OCI-M2 (cell line): ENCODE measurements at regions not wholly inside any gene's neighbourhood (a gene's known extent, or its start where the extent isn't known, plus 50 kb on each side); places are given as distances from the start of the nearest gene placed in this dataset.
"Not testable (repeated sequence)": the region's sequence is repeated elsewhere in the genome, so short reads cannot be mapped to it uniquely, and the experiment has no call there.

Experiments used
- DNase-seq: peaks from one replicate; lab custom pipeline; 2025; ENCODE audit not compliant: unreplicated experiment; lab: John Stamatoyannopoulos, UW

DNA sequence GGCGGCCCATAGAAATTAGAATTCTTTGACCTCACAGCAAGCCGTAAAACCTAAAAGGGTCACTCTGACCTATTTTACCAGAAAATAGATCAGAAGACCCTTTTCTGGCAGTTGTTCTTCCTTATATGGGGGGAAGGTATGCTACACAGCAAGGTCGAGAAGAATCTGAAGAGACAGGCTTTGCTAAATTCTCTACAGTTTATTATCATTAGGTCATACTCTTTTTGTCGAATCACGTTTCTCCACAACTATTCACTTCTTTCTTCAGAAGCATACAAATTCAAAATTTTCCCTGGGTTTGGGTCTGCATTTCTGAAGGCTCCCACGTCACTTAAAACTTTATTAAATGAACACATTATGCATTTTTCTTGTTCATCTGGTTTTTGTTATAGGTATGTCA lies 229.5 kb upstream of the GRM7 start:
- no peak for DNase-seq

- no peak for DNase-seq
Measured at GRCh38 chr3:6640907-6641306, 220.0 kb upstream of the GRM7 start.

GRCh38 chr3:6644070-6644929 lies 216.6 kb upstream of the GRM7 start:
- DNase-seq = no peak

DNA sequence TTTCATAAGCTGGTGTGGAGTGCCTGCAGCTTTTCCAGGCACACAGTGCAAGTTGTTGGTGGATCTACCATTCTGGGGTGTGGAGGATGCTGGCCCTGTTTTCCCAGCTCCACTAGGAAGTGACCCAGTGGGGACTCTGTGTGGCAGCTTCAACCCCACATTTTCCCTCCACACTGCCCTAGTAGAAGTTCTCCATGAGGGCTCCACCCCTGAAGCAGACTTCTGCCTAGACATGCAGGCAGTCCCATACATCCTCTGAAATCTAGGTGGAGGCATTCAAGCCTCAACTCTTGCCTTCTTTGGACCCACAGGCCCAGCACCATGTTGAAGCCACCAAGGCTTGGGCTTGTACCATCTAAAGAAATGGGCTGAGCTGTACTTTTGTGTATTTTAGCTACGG lies 206.2 kb upstream of the GRM7 start:
- DNase-seq = no peak

DNA sequence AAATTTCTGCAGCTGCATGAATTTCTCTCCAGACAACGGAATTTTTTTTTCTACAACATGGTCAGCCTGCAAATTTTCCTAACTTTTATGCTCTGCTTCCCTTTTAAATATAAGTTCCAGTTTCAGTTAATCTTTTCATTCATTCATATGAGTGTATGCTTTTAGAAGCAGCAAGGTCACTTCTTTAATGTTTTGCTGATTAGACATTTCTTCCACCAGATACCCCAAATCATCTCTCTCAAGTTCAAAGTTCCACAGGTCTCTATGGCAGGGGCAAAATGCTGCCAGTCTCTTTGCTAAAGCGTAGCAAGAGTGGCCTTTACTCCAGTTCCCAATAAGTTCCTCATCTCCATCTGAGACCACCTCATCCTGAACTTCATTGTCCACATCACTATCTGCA lies 205.6 kb upstream of the GRM7 start:
- no peak for DNase-seq

- DNase-seq = no peak
Measured at GRCh38 chr3:6657591-6657990, 203.3 kb upstream of the GRM7 start.

DNA sequence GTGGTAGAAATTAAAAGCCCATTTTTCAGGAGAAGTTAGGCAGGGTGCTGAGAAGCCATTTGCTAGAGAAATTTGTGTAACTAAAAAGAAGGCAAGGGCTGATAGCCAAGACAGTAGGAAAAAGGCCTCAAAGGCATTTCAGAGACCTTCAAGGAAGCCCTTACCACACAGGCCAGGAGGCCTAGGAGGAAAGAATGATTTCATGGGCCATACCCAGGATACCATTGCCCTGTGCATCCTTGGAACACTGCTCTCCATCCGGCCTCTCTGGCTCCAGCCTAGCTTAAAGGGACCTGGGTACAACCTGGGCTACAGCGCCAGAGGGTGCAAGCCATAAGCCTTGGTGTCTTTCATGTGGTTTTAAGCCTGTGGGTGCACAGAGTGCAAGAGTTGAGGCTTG lies 193.6 kb upstream of the GRM7 start:
- no peak for DNase-seq

GRCh38 chr3:6671363-6671762 lies 189.6 kb upstream of the GRM7 start:
- DNase-seq = no peak

GRCh38 chr3:6679510-6679909 lies 181.4 kb upstream of the GRM7 start:
- DNase-seq = no peak

DNA sequence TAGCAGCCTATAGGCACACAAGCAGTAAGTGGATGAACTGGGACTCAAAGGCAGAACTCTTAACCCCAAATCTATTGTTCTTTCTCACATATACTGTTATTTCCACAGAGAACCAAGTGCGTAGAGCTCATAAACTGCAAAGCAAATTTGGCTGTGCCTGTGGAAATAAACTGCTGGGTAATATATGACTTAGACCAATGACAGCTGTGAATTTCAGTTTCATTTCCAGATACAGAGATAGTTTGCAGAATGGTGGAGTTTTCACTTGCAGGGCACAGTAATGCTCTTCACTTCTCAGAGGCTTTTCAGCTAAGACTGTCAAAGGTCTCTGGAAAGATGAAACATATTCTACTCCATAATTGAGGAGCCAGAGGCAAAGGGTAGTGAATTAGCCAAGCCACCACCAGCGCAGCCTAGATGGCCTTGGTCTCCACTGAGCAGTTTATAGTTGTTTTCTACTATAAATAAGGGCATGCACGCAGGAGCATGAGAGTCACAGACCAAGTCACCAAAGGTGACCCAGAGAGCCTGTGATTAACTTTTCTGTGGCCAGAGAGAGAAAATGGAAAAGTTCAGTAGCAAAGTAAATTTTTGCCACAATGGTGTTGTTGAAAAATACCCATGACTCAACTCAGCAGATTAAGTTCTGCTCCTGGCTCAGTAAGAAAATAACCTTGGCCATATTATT lies 180.7 kb upstream of the GRM7 start:
- DNase-seq = no peak

DNA sequence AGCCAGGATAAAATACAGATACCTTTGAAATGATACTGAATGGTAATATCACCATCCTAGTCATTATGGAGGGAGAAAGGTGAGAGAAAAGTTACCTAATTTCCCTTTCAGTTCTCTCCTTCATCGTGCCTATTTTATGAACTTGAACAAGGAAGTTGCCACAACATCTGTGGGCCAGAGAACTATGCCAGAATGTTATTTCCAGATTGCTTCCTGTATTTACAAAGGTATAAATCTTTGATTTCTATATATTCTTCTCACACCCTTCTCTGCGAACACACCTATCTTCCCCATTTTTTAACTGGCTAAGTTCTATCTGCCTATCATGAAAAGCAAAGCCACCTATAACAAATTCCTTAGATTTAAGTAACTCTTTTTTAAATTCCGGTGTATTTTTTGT lies 163.6 kb upstream of the GRM7 start:
- no peak for DNase-seq

GRCh38 chr3:6697722-6698121 lies 163.2 kb upstream of the GRM7 start:
- no peak for DNase-seq

- DNase-seq = not testable (repeated sequence)
Measured at GRCh38 chr3:6704817-6705216, 156.1 kb upstream of the GRM7 start.

GRCh38 chr3:6706777-6707176 lies 154.1 kb upstream of the GRM7 start:
- DNase-seq = no peak

DNA sequence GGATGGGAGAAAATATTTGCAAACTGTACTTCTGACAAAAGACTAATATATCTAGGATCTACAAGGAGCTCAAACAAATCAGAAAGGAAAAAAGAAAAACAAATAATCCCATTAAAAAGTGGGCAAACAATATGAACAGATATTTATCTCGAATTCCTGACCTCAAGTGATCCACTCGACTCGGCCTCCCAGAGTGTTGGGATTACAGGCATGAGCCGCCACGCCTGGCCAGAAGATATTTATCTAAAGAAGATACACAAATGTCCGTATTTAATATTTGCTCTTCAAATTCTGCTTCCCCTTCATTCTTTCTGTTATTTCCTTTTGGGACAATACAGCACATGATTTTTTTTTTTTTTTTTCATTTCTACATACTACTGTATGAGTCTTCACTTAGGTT lies 151.7 kb upstream of the GRM7 start:
- no peak for DNase-seq

DNA sequence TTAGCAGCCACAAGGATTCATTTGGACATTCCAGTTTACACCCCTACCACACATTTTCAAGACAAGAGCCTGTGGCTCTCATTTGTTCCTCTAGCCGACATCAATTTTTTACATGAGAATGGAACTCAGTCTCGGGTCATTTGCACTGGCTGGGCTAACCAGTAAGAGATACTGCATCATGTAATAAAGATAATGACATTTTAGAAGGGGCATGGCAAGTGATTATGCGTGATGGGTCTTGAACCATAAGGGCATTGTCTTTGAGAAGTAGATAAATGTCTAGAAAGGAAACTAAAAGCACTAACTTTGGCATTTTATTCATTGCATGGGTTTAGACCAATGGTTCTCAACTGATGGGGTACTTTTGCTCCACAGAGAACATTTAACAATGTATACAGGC lies 146.0 kb upstream of the GRM7 start:
- DNase-seq = no peak

GRCh38 chr3:6716420-6716819 lies 144.5 kb upstream of the GRM7 start:
- no peak for DNase-seq

DNA sequence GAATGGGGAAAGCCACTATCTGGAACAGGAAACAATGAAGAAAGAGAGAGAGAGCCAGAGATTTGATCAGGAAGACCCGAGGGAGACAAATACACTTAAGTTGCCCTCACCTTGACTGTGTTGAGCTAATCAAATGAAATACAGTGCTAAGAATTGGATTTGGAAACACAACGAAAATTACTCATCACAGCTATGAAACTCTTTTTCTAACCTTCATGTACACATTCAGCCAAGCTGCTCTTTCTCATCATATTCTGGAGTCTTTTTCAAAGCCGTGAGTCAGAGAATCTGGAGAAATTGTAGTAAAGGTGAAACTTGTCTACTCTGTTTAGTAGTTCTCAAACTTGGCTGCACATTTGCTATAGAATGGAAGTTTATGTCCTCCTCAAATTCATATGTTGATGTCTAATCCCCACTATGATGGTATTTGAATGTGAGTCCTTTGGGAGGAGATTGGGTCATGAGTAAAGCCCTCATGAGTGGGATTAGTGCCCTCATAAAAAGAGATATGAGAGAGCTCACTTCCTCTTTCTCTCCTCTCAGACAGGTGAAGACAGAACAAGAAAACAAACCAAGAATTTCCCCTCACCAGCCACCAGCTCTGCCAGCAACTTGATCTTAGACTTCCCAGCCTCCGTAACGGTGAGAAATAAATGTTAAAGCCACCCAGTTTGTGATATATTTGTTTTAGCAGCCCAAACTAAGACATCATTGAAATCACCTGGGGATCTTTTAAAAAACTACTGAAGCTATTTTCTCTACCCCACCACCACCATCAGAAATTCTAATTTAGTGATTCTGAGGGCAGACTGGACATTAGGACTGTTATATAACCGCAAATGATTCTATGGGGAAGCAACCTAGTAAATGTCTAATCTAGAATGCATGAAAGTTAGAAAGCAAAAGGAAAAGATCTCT lies 143.6 kb upstream of the GRM7 start:
- no peak for DNase-seq

GRCh38 chr3:6719999-6720398 lies 140.9 kb upstream of the GRM7 start:
- no peak for DNase-seq

GRCh38 chr3:6721491-6721890 lies 139.4 kb upstream of the GRM7 start:
- DNase-seq = no peak

- DNase-seq = no peak
Measured at GRCh38 chr3:6723205-6723604, 137.7 kb upstream of the GRM7 start.

- DNase-seq = no peak
Measured at GRCh38 chr3:6726811-6727210, 134.1 kb upstream of the GRM7 start.
